Adrenal gland (tissue), 9 donors: ENCODE measurements at regions not wholly inside any gene's neighbourhood (a gene's known extent, or its start where the extent isn't known, plus 50 kb on each side); places are given as distances from the start of the nearest gene placed in this dataset.

Source experiments
- DNase-seq, 7 donors: peaks; one replicate each; pipeline ENCODE4 v3.0.0-alpha.2; 2019 to 2020
- H3K27ac ChIP-seq, 5 donors: fragments of 200-600 bp; sonication (generic) in 4 of 5; 1 replicate in 3 of 5; 2 replicates in 2 of 5; pipeline versions ENCODE4 v1.5.1 to v1.8.0; 2016 to 2020; ENCODE audit warnings: mild to moderate bottlenecking in 1 of 5
- H3K27me3 ChIP-seq: fragments of 200-600 bp; 2 replicates; pipeline ENCODE4 v1.8.0; 2021
- H3K36me3 ChIP-seq, 2 donors: fragments of 200-600 bp; replicated peaks in 1 of 2; 1 replicate in 1 of 2; 2 replicates in 1 of 2; pipeline versions ENCODE4 v1.5.1 to v1.8.0; 2018 to 2022
- H3K4me1 ChIP-seq, 2 donors: fragments of 200-600 bp; replicated peaks in 1 of 2; 1 replicate in 1 of 2; 2 replicates in 1 of 2; pipeline versions ENCODE4 v1.5.1 to v1.8.0; 2018 to 2021
- H3K4me3 ChIP-seq, 4 donors: fragments of 200-600 bp; sonication (generic) in 3 of 4; one replicate each; pipeline ENCODE4 v1.5.1; 2016 to 2018
- H3K9me3 ChIP-seq, 3 donors: fragments of 200-600 bp; sonication (generic) in 1 of 3; replicated peaks in 1 of 3; 1 replicate in 2 of 3; 2 replicates in 1 of 3; pipeline versions ENCODE4 v1.5.1 to v1.8.0; 2016 to 2021
- CTCF ChIP-seq, 6 experiments: fragments of 450-650 bp in 4 of 6; fragments of 200-600 bp in 2 of 6; sonication (generic) in 1 of 6; IDR thresholded peaks; 1 replicate in 5 of 6; 2 replicates in 1 of 6; pipeline versions ENCODE4 v1.5.1 to v1.8.0; 2016 to 2021; ENCODE audit warnings: antibody characterized with exemption in 6 of 6, mild to moderate bottlenecking in 2 of 6, moderate library complexity in 1 of 6
- POLR2A ChIP-seq, 2 donors: fragments of 450-650 bp; IDR thresholded peaks; one replicate each; pipeline ENCODE4 v1.6.1; 2017; ENCODE audit warnings: antibody characterized with exemption in 2 of 2, mild to moderate bottlenecking in 2 of 2, moderate library complexity in 1 of 2
- WGBS, 4 donors: extraction: QIAGEN DNeasy Blood & Tissue Kit in 2 of 4; methylation state at CpG; one replicate each; pipeline versions ENCODE4 v1.1.5 to v1.1.7; 2013 to 2017; 5-methylcytosine and 5-hydroxymethylcytosine counted together
- intact Hi-C, 2 donors: fragments of 100-400 bp; cut with DNase I; formaldehyde crosslinking; loops; one replicate each; pipeline versions ENCODE4 v1.14.1 to v1.15.0; 2022 to 2023
- donor health status: healthy with polysubstance abuse.
- donor health status: Bipolar disorder and iron deficiency.
- donor health status: DM: yes; HTN: yes; CAD: no.
- donor health status: DM: no; HTN: no; CAD: no.
- donor health status: DM: no; HTN: no; CAD: no.

GRCh38 chr10:3532644-3533043, 252.4 kb downstream of the KLF6 start:
- 85 to 91% (median 89%) methylated on average over 12 of the region's 12 CpGs for whole genome bisulfite sequencing, 4 donors
- Histone ChIP-seq H3K4me1 (no peaks in the 10 kb centered on the region), H3K36me3 (no peaks in the 10 kb centered on the region), H3K27me3 (no peaks in the 10 kb centered on the region), H3K27ac (no peak overlapping the region), H3K4me3 (no peak overlapping the region), H3K9me3 (no peaks in the 10 kb centered on the region)
- TF ChIP-seq POLR2A (IDR thresholded peaks at IDR 0.05) (no peak), CTCF (IDR thresholded peaks at IDR 0.05) (no peak)
- intact Hi-C loops: no loop called here
- no peak for DNase-seq

- Histone ChIP-seq H3K27me3 (no peaks in the 10 kb centered on the region), H3K4me3 (no peak overlapping the region), H3K9me3 (no peaks in the 10 kb centered on the region), H3K27ac (no peak overlapping the region), H3K36me3 (no peaks in the 10 kb centered on the region), H3K4me1 (no peaks in the 10 kb centered on the region)
- DNase-seq: no peak
- intact Hi-C loops: no loop called here
- no peak for TF ChIP-seq CTCF (IDR thresholded peaks at IDR 0.05)
- TF ChIP-seq POLR2A (IDR thresholded peaks at IDR 0.05): no peak
- WGBS, 4 donors: 89 to 95% (median 92%) methylated on average over 5 of the region's 5 CpGs
These were observed 253.3 kb downstream of the KLF6 start for GRCh38 chr10:3531670-3532069.

- no peak overlapping the region for H3K4me3 ChIP-seq
- no peaks in the 10 kb centered on the region for H3K27me3 ChIP-seq
- no peak overlapping the region for H3K27ac ChIP-seq
- 83 to 89% (median 85%) methylated on average over 15 to 16 of the region's 16 CpGs for WGBS, 4 donors
- H3K36me3 ChIP-seq: no peaks in the 10 kb centered on the region
- DNase-seq: no peak
- intact Hi-C loops: no loop called here
- TF ChIP-seq POLR2A (IDR thresholded peaks at IDR 0.05) (no peak), CTCF (IDR thresholded peaks at IDR 0.05) (no peak)
- H3K4me1 ChIP-seq: no peaks in the 10 kb centered on the region
- H3K9me3 ChIP-seq: no peaks in the 10 kb centered on the region
These were observed 254.0 kb downstream of the KLF6 start for GRCh38 chr10:3530783-3531645.

GRCh38 chr10:3530346-3530745, 254.7 kb downstream of the KLF6 start:
- Histone ChIP-seq H3K9me3 (no peaks in the 10 kb centered on the region), H3K36me3 (no peaks in the 10 kb centered on the region), H3K27me3 (no peaks in the 10 kb centered on the region), H3K27ac (no peak overlapping the region), H3K4me1 (no peaks in the 10 kb centered on the region), H3K4me3 (no peak overlapping the region)
- 94 to 97% (median 94%) methylated on average over 12 to 13 of the region's 13 CpGs for WGBS, 4 donors
- TF ChIP-seq POLR2A (IDR thresholded peaks at IDR 0.05) (no peak), CTCF (IDR thresholded peaks at IDR 0.05) (no peak)
- intact Hi-C loops: no loop called here
- no peak for DNase-seq
